GM23338 (cell line): ENCODE measurements at regions not wholly inside any gene's neighbourhood (a gene's known extent, or its start where the extent isn't known, plus 50 kb on each side); places are given as distances from the start of the nearest gene placed in this dataset.

Experiments
- ATAC-seq: fragments of 200-7000 bp; cut with Tn5 transposase; 3 replicates; pipeline ENCODE4 v1.9.1; 2020
- DNase-seq: peaks from one replicate; pipeline ENCODE4 v3.0.0-alpha.2; 2015; ENCODE audit warnings: low spot score
- H2AFZ ChIP-seq: fragments of 200-600 bp; sonication (generic); 2 replicates; pipeline ENCODE4 v1.8.0; 2016; ENCODE audit warnings: antibody characterized with exemption, mild to moderate bottlenecking, moderate library complexity
- H3F3A ChIP-seq: fragments of 200-600 bp; sonication (generic); replicated peaks from 2 replicates; pipeline ENCODE4 v1.8.0; 2017; ENCODE audit warnings: antibody characterized with exemption, mixed run types, low read depth
- H3K27ac ChIP-seq: fragments of 200-600 bp; sonication (generic); 2 replicates; pipeline ENCODE4 v1.6.1; 2016; ENCODE audit warnings: low read depth
- H3K27me3 ChIP-seq: fragments of 200-600 bp; sonication (generic); 2 replicates; pipeline ENCODE4 v1.8.0; 2016; ENCODE audit warnings: mild to moderate bottlenecking, mixed run types, moderate library complexity; ENCODE audit not compliant: insufficient read depth
- H3K36me3 ChIP-seq: fragments of 200-600 bp; sonication (generic); 2 replicates; pipeline ENCODE4 v1.8.0; 2016; ENCODE audit warnings: mild to moderate bottlenecking; ENCODE audit not compliant: insufficient read depth
- H3K4me1 ChIP-seq: fragments of 200-600 bp; sonication (generic); 2 replicates; pipeline ENCODE4 v1.8.0; 2016; ENCODE audit warnings: mild to moderate bottlenecking, moderate library complexity; ENCODE audit not compliant: insufficient read depth
- H3K4me2 ChIP-seq: fragments of 200-600 bp; sonication (generic); 2 replicates; pipeline ENCODE4 v1.7.1; 2017; ENCODE audit warnings: mixed run types
- H3K4me3 ChIP-seq: fragments of 200-600 bp; sonication (generic); 2 replicates; pipeline ENCODE4 v1.6.1; 2016; ENCODE audit warnings: mixed run types
- H3K79me2 ChIP-seq: fragments of 200-600 bp; sonication (generic); replicated peaks from 2 replicates; pipeline ENCODE4 v1.8.0; 2017; ENCODE audit warnings: mild to moderate bottlenecking; ENCODE audit not compliant: insufficient read depth
- H3K9me2 ChIP-seq: fragments of 200-600 bp; sonication (generic); 2 replicates; pipeline ENCODE4 v1.8.0; 2017; ENCODE audit not compliant: insufficient read depth
- H4K20me1 ChIP-seq: fragments of 200-600 bp; sonication (generic); replicated peaks from 2 replicates; pipeline ENCODE4 v1.8.0; 2017; ENCODE audit warnings: mild to moderate bottlenecking; ENCODE audit not compliant: insufficient read depth
- H3K27ac Mint-ChIP-seq: 2 replicates; pipeline ENCODE4 v1.8.0; 2020; ENCODE audit warnings: inconsistent platforms, mild to moderate bottlenecking, moderate library complexity, mixed read lengths
- H3K27me3 Mint-ChIP-seq: 3 replicates; pipeline ENCODE4 v1.8.0; 2022; ENCODE audit warnings: low read depth, mild to moderate bottlenecking, moderate library complexity, mixed read lengths, inconsistent platforms; ENCODE audit not compliant: insufficient read depth, poor library complexity
- H3K36me3 Mint-ChIP-seq: 3 replicates; pipeline ENCODE4 v1.8.0; 2021; ENCODE audit warnings: low read depth, mild to moderate bottlenecking, inconsistent platforms, moderate library complexity, mixed read lengths
- H3K4me1 Mint-ChIP-seq: 3 replicates; pipeline ENCODE4 v1.8.0; 2020; ENCODE audit warnings: mild to moderate bottlenecking, inconsistent platforms, mixed read lengths
- H3K4me3 Mint-ChIP-seq: 3 replicates; pipeline ENCODE4 v1.8.0; 2021; ENCODE audit warnings: moderate library complexity, mild to moderate bottlenecking, inconsistent platforms, mixed read lengths
- H3K9me3 Mint-ChIP-seq: 3 replicates; pipeline ENCODE4 v1.8.0; 2020; ENCODE audit warnings: moderate library complexity, mild to moderate bottlenecking, inconsistent platforms, mixed read lengths
- EZH2 ChIP-seq: fragments of 200-600 bp; sonication (generic); IDR thresholded peaks from one replicate; pipeline ENCODE4 v1.8.0; 2017; ENCODE audit warnings: antibody characterized with exemption, mild to moderate bottlenecking, low read depth; ENCODE audit not compliant: unreplicated experiment
- REST ChIP-seq: IDR thresholded peaks from one replicate; pipeline ENCODE4 v1.6.1; 2018; ENCODE audit warnings: antibody characterized with exemption; ENCODE audit not compliant: unreplicated experiment
- STAT1 ChIP-seq: IDR thresholded peaks from one replicate; pipeline ENCODE4 v1.6.1; 2016; ENCODE audit warnings: antibody characterized with exemption; ENCODE audit not compliant: unreplicated experiment
- TF ChIP-seq, protein P1 (sequence below), 2 experiments: fragments of 200-600 bp in 1 of 2; sonication (generic) in 1 of 2; conservative IDR thresholded peaks; 2 replicates each; pipeline versions ENCODE4 v1.5.1 to v1.6.1; 2016 to 2017; ENCODE audit warnings: antibody characterized with exemption in 2 of 2, low read depth in 2 of 2, mild to moderate bottlenecking in 2 of 2, moderate library complexity in 1 of 2

GRCh38 chr1:98104289-98104688 is 183.5 kb upstream of the DPYD start:
- Mint-ChIP-seq H3K27me3 (no peaks in the 10 kb centered on the region), H3K4me1 (peaks cover 5% of the 10 kb centered on the region), H3K27ac (no peak overlapping the region), H3K36me3 (peaks cover 7% of the 10 kb centered on the region; the same call in 2 of the 3 replicates), H3K9me3 (peaks cover 19% of the 10 kb centered on the region), H3K4me3 (no peak overlapping the region)
- no peaks in the 10 kb centered on the region for H3K9me2 ChIP-seq
- H3K4me1 ChIP-seq: no peaks in the 10 kb centered on the region; the same call in 1 of the 2 replicates
- H3K4me3 ChIP-seq: no peak overlapping the region
- peak overlapping the region; percentile 86; the same call in 1 of the 2 replicates for H2AFZ ChIP-seq
- no peaks in the 10 kb centered on the region for H3K27me3 ChIP-seq
- no peaks in the 10 kb centered on the region for H3F3A ChIP-seq
- no peaks in the 10 kb centered on the region for H4K20me1 ChIP-seq
- H3K4me2 ChIP-seq: no peak overlapping the region
- no peaks in the 10 kb centered on the region for H3K36me3 ChIP-seq
- DNase-seq: no peak
- no peak overlapping the region for H3K27ac ChIP-seq
- no peaks in the 10 kb centered on the region for H3K79me2 ChIP-seq
- TF ChIP-seq REST (no peak), EZH2 (no peak)
- TF ChIP-seq, protein P1, sequence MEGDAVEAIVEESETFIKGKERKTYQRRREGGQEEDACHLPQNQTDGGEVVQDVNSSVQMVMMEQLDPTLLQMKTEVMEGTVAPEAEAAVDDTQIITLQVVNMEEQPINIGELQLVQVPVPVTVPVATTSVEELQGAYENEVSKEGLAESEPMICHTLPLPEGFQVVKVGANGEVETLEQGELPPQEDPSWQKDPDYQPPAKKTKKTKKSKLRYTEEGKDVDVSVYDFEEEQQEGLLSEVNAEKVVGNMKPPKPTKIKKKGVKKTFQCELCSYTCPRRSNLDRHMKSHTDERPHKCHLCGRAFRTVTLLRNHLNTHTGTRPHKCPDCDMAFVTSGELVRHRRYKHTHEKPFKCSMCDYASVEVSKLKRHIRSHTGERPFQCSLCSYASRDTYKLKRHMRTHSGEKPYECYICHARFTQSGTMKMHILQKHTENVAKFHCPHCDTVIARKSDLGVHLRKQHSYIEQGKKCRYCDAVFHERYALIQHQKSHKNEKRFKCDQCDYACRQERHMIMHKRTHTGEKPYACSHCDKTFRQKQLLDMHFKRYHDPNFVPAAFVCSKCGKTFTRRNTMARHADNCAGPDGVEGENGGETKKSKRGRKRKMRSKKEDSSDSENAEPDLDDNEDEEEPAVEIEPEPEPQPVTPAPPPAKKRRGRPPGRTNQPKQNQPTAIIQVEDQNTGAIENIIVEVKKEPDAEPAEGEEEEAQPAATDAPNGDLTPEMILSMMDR (conservative IDR thresholded peaks at IDR 0.05; ENCODE audit: low read depth in 2 of 2): no peak
- ATAC-seq: no peak

GRCh38 chr1:98103617-98104285 is 182.9 kb upstream of the DPYD start:
- peaks cover 19% of the 10 kb centered on the region for H3K9me3 Mint-ChIP-seq
- H4K20me1 ChIP-seq: no peaks in the 10 kb centered on the region
- no peaks in the 10 kb centered on the region; the same call in 1 of the 2 replicates for H3K4me1 ChIP-seq
- no peak overlapping the region for H3K27ac Mint-ChIP-seq
- H3K27me3 ChIP-seq: no peaks in the 10 kb centered on the region
- H3K4me2 ChIP-seq: no peak overlapping the region
- no peak overlapping the region for H3K4me3 ChIP-seq
- peak; percentile 45; the same call in 2 of the 3 replicates for ATAC-seq
- no peaks in the 10 kb centered on the region for H3K36me3 ChIP-seq
- TF ChIP-seq STAT1: no peak
- TF ChIP-seq, protein P1 (conservative IDR thresholded peaks at IDR 0.05; ENCODE audit: low read depth in 2 of 2): peak; percentile 38 to 46
- no peaks in the 10 kb centered on the region for H3K27me3 Mint-ChIP-seq
- H3K27ac ChIP-seq: no peak overlapping the region
- H3K9me2 ChIP-seq: no peaks in the 10 kb centered on the region
- H3F3A ChIP-seq: no peaks in the 10 kb centered on the region
- peaks cover 7% of the 10 kb centered on the region; the same call in 2 of the 3 replicates for H3K36me3 Mint-ChIP-seq
- no peaks in the 10 kb centered on the region for H3K79me2 ChIP-seq
- no peak overlapping the region for H3K4me3 Mint-ChIP-seq
- peak overlapping the region; percentile 86; the same call in 1 of the 2 replicates for H2AFZ ChIP-seq
- DNase-seq: peak; percentile 20
- H3K4me1 Mint-ChIP-seq: peaks cover 5% of the 10 kb centered on the region
